Suprapubic skin (tissue), 4 donors: ENCODE measurements at regions not wholly inside any gene's neighbourhood (a gene's known extent, or its start where the extent isn't known, plus 50 kb on each side); places are given as distances from the start of the nearest gene placed in this dataset.

ENCODE experiments used
- DNase-seq, 2 donors: peaks; one replicate each; pipeline ENCODE4 v3.0.0-alpha.2; 2019; ENCODE audit warnings: low spot score in 2 of 2
- H3K27ac ChIP-seq: fragments of 200-600 bp; sonication (generic); one replicate; pipeline ENCODE4 v1.5.1; 2019
- H3K27me3 ChIP-seq: fragments of 200-600 bp; sonication (generic); one replicate; pipeline ENCODE4 v1.5.1; 2019
- H3K36me3 ChIP-seq: fragments of 200-600 bp; sonication (generic); one replicate; pipeline ENCODE4 v1.5.1; 2019
- H3K4me1 ChIP-seq: fragments of 200-600 bp; sonication (generic); one replicate; pipeline ENCODE4 v1.5.1; 2019
- H3K4me3 ChIP-seq: fragments of 200-600 bp; sonication (generic); one replicate; pipeline ENCODE4 v1.5.1; 2019; ENCODE audit warnings: mild to moderate bottlenecking
- H3K9me3 ChIP-seq: fragments of 200-600 bp; sonication (generic); one replicate; pipeline ENCODE4 v1.5.1; 2019
- EP300 ChIP-seq: sonication (generic); formaldehyde crosslinking; IDR thresholded peaks from one replicate; pipeline ENCODE4 v1.6.1; 2017; ENCODE audit warnings: antibody characterized with exemption
- POLR2A ChIP-seq, 2 donors: fragments of 450-650 bp; IDR thresholded peaks; one replicate each; pipeline ENCODE4 v1.6.1; 2017; ENCODE audit warnings: antibody characterized with exemption in 2 of 2, mild to moderate bottlenecking in 2 of 2, moderate library complexity in 2 of 2
- POLR2AphosphoS5 ChIP-seq, 3 donors: sonication (generic); formaldehyde crosslinking; IDR thresholded peaks; one replicate each; pipeline ENCODE4 v1.6.1; 2017; ENCODE audit warnings: antibody characterized with exemption in 3 of 3
- WGBS: methylation state at CpG from one replicate; pipeline ENCODE4 v1.1.5; 2018; 5-methylcytosine and 5-hydroxymethylcytosine counted together
- TF ChIP-seq, protein P1 (sequence below), 2 donors: fragments of 200-600 bp in 1 of 2; fragments of 450-650 bp in 1 of 2; sonication (generic) in 1 of 2; IDR thresholded peaks; one replicate each; pipeline ENCODE4 v1.5.1; 2016 to 2019; ENCODE audit warnings: antibody characterized with exemption in 2 of 2, mild to moderate bottlenecking in 1 of 2, moderate library complexity in 1 of 2

DNA sequence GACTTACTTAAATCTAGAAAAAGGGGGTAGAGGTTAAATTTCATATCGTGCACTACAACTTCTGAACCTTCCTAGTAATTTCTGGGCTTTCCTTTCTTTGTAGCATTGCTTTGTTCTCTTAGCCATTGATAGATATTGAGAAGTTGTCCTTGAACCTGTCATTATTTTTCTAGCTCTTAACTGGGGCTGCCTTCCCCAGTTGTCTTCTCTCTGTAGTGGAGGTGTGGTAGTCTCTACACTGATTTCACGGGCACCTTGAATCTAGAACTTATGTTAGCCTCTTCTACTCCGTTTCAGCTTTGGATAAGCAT, 504.0 kb downstream of the PCNX1 start:
- TF ChIP-seq EP300 (no peak), POLR2AphosphoS5 (IDR thresholded peaks at IDR 0.05) (no peak)
- TF ChIP-seq, protein P1, sequence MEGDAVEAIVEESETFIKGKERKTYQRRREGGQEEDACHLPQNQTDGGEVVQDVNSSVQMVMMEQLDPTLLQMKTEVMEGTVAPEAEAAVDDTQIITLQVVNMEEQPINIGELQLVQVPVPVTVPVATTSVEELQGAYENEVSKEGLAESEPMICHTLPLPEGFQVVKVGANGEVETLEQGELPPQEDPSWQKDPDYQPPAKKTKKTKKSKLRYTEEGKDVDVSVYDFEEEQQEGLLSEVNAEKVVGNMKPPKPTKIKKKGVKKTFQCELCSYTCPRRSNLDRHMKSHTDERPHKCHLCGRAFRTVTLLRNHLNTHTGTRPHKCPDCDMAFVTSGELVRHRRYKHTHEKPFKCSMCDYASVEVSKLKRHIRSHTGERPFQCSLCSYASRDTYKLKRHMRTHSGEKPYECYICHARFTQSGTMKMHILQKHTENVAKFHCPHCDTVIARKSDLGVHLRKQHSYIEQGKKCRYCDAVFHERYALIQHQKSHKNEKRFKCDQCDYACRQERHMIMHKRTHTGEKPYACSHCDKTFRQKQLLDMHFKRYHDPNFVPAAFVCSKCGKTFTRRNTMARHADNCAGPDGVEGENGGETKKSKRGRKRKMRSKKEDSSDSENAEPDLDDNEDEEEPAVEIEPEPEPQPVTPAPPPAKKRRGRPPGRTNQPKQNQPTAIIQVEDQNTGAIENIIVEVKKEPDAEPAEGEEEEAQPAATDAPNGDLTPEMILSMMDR (IDR thresholded peaks at IDR 0.05) = no peak
- Histone ChIP-seq H3K27ac (no peak overlapping the region), H3K36me3 (no peaks in the 10 kb centered on the region), H3K4me1 (peaks cover 10% of the 10 kb centered on the region), H3K27me3 (no peaks in the 10 kb centered on the region), H3K9me3 (no peaks in the 10 kb centered on the region), H3K4me3 (no peak overlapping the region)
- 74% methylated on average over 3 of the region's 3 CpGs for WGBS
- DNase-seq = no peak

DNA sequence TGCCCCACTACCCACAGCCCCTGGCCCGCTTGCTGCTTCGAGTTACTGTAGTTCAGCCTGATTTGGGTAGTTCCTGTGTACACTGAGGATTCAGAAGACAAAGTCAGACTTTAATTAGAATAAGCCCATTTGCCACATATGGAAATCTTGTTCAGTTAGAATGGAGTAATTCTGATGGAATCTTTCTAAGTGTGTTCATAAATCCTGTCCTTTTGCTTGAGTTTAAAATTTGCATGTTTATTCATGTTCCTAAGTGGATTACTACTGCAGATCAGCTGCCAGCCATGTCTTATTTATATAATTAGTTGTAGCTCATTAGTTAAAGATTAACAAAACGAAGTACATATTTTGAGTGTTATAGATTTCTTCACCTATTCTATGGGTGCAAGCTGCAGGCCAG, 504.5 kb downstream of the PCNX1 start:
- DNase-seq = no peak
- Histone ChIP-seq H3K36me3 (no peaks in the 10 kb centered on the region), H3K27me3 (no peaks in the 10 kb centered on the region), H3K4me3 (no peak overlapping the region), H3K27ac (no peak overlapping the region), H3K4me1 (peaks cover 10% of the 10 kb centered on the region), H3K9me3 (no peaks in the 10 kb centered on the region)
- TF ChIP-seq POLR2AphosphoS5 (IDR thresholded peaks at IDR 0.05) (no peak), EP300 (no peak)
- TF ChIP-seq, protein P1 (IDR thresholded peaks at IDR 0.05) = no peak
- WGBS = 71% methylated on average over 3 of the region's 3 CpGs

DNA sequence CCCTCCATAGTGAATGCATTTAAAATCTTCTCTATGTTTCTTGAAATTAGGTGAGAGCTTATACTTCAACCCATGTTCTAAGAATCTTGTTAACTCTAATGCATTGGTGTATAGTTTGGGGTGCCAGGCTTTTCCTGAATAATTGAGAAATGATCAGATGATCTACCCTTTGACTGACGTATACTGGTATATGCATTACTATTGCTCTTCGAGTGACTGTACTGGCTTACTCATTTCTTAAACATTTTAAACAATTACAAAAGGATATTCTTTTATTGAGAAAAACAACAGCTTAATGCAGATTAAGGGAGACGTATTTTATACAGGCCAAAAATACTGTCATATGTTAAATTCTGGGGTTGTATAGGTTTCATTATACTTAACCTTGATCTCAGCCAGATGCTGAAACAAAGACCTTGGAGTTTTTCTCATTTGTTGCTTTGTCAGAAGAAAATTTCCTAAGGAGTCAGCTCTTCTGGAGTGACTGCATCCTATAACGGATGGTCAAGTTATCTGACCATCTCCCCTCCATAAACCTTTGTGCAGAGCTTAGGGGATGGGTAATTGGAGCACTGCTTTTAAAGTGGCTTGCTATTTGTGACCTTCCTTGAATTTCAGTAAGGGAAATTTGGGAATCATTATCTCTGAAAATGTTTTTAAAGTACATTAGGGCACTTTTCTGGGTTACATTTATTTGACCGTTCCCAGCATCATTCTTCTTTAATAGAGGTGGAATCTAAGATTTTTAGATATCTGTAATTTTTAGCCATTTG, 507.6 kb downstream of the PCNX1 start:
- Histone ChIP-seq H3K36me3 (no peaks in the 10 kb centered on the region), H3K27me3 (no peaks in the 10 kb centered on the region), H3K27ac (no peak overlapping the region), H3K4me3 (no peak overlapping the region), H3K4me1 (peaks cover 10% of the 10 kb centered on the region), H3K9me3 (no peaks in the 10 kb centered on the region)
- TF ChIP-seq, protein P1 (IDR thresholded peaks at IDR 0.05) = no peak
- TF ChIP-seq EP300 = no peak
- no peak for TF ChIP-seq POLR2A (IDR thresholded peaks at IDR 0.05)
- no peak for TF ChIP-seq POLR2AphosphoS5 (IDR thresholded peaks at IDR 0.05)
- DNase-seq = no peak
- 89% methylated on average over 5 of the region's 5 CpGs for WGBS

DNA sequence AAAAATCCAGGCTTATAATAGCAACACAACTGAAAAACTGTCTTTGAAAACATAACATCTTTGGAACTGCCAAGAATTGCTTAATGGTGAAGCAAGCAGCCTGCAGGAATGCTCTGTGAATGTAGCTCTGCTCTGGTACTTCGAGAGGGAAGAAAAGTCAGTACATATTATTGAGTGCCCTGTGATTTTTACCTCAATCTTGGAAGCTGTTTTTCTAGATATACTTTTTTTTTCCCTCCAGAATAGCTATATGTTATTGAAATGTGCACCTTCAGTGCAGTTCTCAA, 508.1 kb downstream of the PCNX1 start:
- no peak overlapping the region for H3K4me3 ChIP-seq
- no peak for DNase-seq
- 47% methylated on average over 1 of the region's 1 CpG for WGBS
- TF ChIP-seq POLR2AphosphoS5 (IDR thresholded peaks at IDR 0.05) (no peak), POLR2A (IDR thresholded peaks at IDR 0.05) (no peak), EP300 (no peak)
- TF ChIP-seq, protein P1 (IDR thresholded peaks at IDR 0.05) = no peak
- no peaks in the 10 kb centered on the region for H3K9me3 ChIP-seq
- no peaks in the 10 kb centered on the region for H3K27me3 ChIP-seq
- H3K4me1 ChIP-seq = peaks cover 10% of the 10 kb centered on the region
- no peak overlapping the region for H3K27ac ChIP-seq
- no peaks in the 10 kb centered on the region for H3K36me3 ChIP-seq

DNA sequence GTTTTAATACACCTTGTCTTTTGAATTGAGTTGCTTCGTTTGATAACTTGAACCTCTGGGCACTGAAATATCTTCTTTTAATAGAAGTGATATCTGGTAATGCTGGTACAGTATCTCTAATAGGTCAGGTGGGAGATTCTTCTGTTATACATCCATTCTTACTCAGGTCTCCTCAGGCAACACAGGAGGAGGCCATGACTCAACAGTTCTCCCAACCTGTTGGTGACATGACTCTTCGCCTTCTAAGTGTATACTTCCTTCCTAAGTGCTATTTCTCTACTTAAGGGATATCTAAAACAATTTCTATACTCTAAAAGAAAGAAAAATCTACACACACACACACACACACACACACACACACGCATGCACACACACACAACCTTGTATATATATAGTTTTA, 509.1 kb downstream of the PCNX1 start:
- WGBS = 97% methylated on average over 3 of the region's 3 CpGs

More for the DNA sequence above, 509.1 kb downstream of the PCNX1 start:
- Histone ChIP-seq H3K9me3 (no peaks in the 10 kb centered on the region), H3K4me3 (no peak overlapping the region), H3K4me1 (peaks cover 5% of the 10 kb centered on the region), H3K27me3 (no peaks in the 10 kb centered on the region), H3K36me3 (no peaks in the 10 kb centered on the region), H3K27ac (no peak overlapping the region)
- TF ChIP-seq POLR2AphosphoS5 (IDR thresholded peaks at IDR 0.05) (no peak), POLR2A (IDR thresholded peaks at IDR 0.05) (no peak), EP300 (no peak)
- TF ChIP-seq, protein P1 (IDR thresholded peaks at IDR 0.05) = no peak
- DNase-seq = no peak
